HepG2 (cell line): ENCODE measurements at regions not wholly inside any gene's neighbourhood (a gene's known extent, or its start where the extent isn't known, plus 50 kb on each side); places are given as distances from the start of the nearest gene placed in this dataset.

Source experiments
- ATAC-seq: fragments of 200-7000 bp; cut with Tn5 transposase; 3 replicates; pipeline ENCODE4 v1.9.1; 2020; ENCODE audit warnings: mild to moderate bottlenecking, moderate library complexity
- BruUV-seq: library from RNA; stranded (reverse); fragments of 400-500 nt; replicated peaks from 2 replicates; lab custom pipeline; 2021; lab: Mats Ljungman, UMichigan
- CTCF ChIA-PET: fragments of 300-600 bp; formaldehyde crosslinking; extraction: SDS; loops from one replicate; lab custom pipeline; 2021; ENCODE audit warnings: low total read pairs, inconsistent platforms, low intra/inter-chr PET ratio; lab: Yijun Ruan, JAX
- POLR2A ChIA-PET: fragments of 350-600 bp; sonication (Branson Sonifier 250); formaldehyde crosslinking; loops from one replicate; lab custom pipeline; 2020; ENCODE audit warnings: antibody characterized with exemption, inconsistent platforms; lab: Yijun Ruan, JAX
- DNase-seq: peaks from one replicate; pipeline ENCODE4 v3.0.0-alpha.2; 2015; ENCODE audit warnings: low spot score
- FAIRE-seq: peaks from 3 replicates; lab custom pipeline; 2011; peaks lifted over from hg19 to GRCh38; lab: Jason Lieb, UNC
- H2AFZ ChIP-seq: one replicate; pipeline ENCODE4 v1.6.1; 2011; ENCODE audit warnings: low read length, inconsistent platforms
- H3K27ac ChIP-seq: fragments of 300-600 bp; 3 replicates; pipeline ENCODE4 v1.8.0; 2011; ENCODE audit warnings: mixed run types, mild to moderate bottlenecking, mixed read lengths, low read length, inconsistent platforms; ENCODE audit not compliant: insufficient read depth; ENCODE audit errors: extremely low read length
- H3K27me3 ChIP-seq, 2 experiments: fragments of 200-600 bp in 1 of 2; 2 replicates in 1 of 2; 3 replicates in 1 of 2; pipeline versions ENCODE4 v1.6.0 to v1.8.0; 2011; ENCODE audit warnings: low read length in 2 of 2, mild to moderate bottlenecking in 2 of 2, moderate library complexity in 2 of 2, inconsistent platforms in 1 of 2; ENCODE audit not compliant: insufficient read depth in 2 of 2, control insufficient read depth in 1 of 2
- H3K36me3 ChIP-seq, 2 experiments: fragments of 200-600 bp in 1 of 2; replicated peaks in 1 of 2; 2 replicates in 1 of 2; 3 replicates in 1 of 2; pipeline versions ENCODE4 v1.5.1 to v1.8.0; 2011; ENCODE audit warnings: low read length in 2 of 2, inconsistent platforms in 1 of 2; ENCODE audit not compliant: insufficient read depth in 2 of 2, control insufficient read depth in 1 of 2
- H3K4me1 ChIP-seq: 2 replicates; pipeline ENCODE4 v1.5.1; 2012; ENCODE audit warnings: low read length, inconsistent platforms; ENCODE audit not compliant: insufficient read depth
- H3K4me2 ChIP-seq: 2 replicates; pipeline ENCODE4 v1.6.0; 2011; ENCODE audit warnings: low read depth, low read length, inconsistent platforms
- H3K4me3 ChIP-seq, 3 experiments: fragments of 200-600 bp in 1 of 3; sonication (generic), shearing (Covaris generic) in 1 of 3; replicated peaks in 1 of 3; 2 replicates each; pipeline ENCODE4 v1.5.1; 2011 to 2016; ENCODE audit warnings: low read length in 3 of 3, inconsistent platforms in 2 of 3, low read depth in 2 of 3, mild to moderate bottlenecking in 2 of 3, control low read depth in 1 of 3, mixed read lengths in 1 of 3; ENCODE audit not compliant: insufficient read depth in 1 of 3
- H3K79me2 ChIP-seq: one replicate; pipeline ENCODE4 v1.6.1; 2011; ENCODE audit warnings: low read length, inconsistent platforms; ENCODE audit not compliant: insufficient read depth
- H3K9ac ChIP-seq: 2 replicates; pipeline ENCODE4 v1.6.0; 2011; ENCODE audit warnings: mild to moderate bottlenecking, low read depth, low read length, inconsistent platforms; ENCODE audit not compliant: insufficient read depth
- H3K9me3 ChIP-seq: 2 replicates; pipeline ENCODE4 v1.5.1; 2012; ENCODE audit warnings: mild to moderate bottlenecking, low read length
- H4K20me1 ChIP-seq: 2 replicates; pipeline ENCODE4 v1.6.0; 2011; ENCODE audit warnings: inconsistent platforms, mild to moderate bottlenecking, low read length, moderate library complexity; ENCODE audit not compliant: insufficient read depth
- ATF6 ChIP-seq: sonication (generic); formaldehyde crosslinking; conservative IDR thresholded peaks from 2 replicates; pipeline ENCODE4 v1.4.0; 2020; ENCODE audit warnings: missing genetic modification reagents
- CCAR2 ChIP-seq: fragments of 200-400 bp; formaldehyde crosslinking; optimal IDR thresholded peaks from 2 replicates; pipeline ENCODE3; 2018; ENCODE audit warnings: low read depth, mild to moderate bottlenecking, low read length, moderate library complexity
- CEBPB ChIP-seq: IDR thresholded peaks from 2 replicates; pipeline ENCODE4 v1.6.1; 2011; ENCODE audit warnings: low read depth, low read length, improper control_type of control experiment, borderline replicate concordance
- CENPX ChIP-seq: sonication (generic); formaldehyde crosslinking; IDR thresholded peaks from 2 replicates; pipeline ENCODE4 v1.9.0; 2021; ENCODE audit warnings: mild to moderate bottlenecking, missing genetic modification reagents, moderate library complexity
- ONECUT2 ChIP-seq: sonication (generic); formaldehyde crosslinking; IDR thresholded peaks from 2 replicates; pipeline ENCODE4 v1.4.0; 2020; ENCODE audit warnings: missing genetic modification reagents
- PHB2 ChIP-seq: fragments of 450-650 bp; IDR thresholded peaks from 2 replicates; pipeline ENCODE4 v1.6.1; 2018; ENCODE audit not compliant: partially characterized antibody
- SAP130 ChIP-seq: IDR thresholded peaks from 2 replicates; pipeline ENCODE4 v1.6.1; 2016; ENCODE audit warnings: low read depth
- SNAPC2 ChIP-seq: sonication (generic); formaldehyde crosslinking; IDR thresholded peaks from 2 replicates; pipeline ENCODE4 v1.8.1; 2022; ENCODE audit warnings: mild to moderate bottlenecking, missing genetic modification reagents
- SRSF1 ChIP-seq: fragments of 200-400 bp; formaldehyde crosslinking; optimal IDR thresholded peaks from 2 replicates; pipeline ENCODE3; 2017; ENCODE audit warnings: mild to moderate bottlenecking, low read depth, low read length, moderate library complexity
- ZNF264 ChIP-seq: sonication (generic); formaldehyde crosslinking; IDR thresholded peaks from 2 replicates; pipeline ENCODE4 v1.4.0; 2020; ENCODE audit warnings: missing genetic modification reagents
- ZNF337 ChIP-seq: sonication (generic); formaldehyde crosslinking; IDR thresholded peaks from 2 replicates; pipeline ENCODE4 v1.5.1; 2020; ENCODE audit warnings: missing genetic modification reagents, low read depth, mild to moderate bottlenecking, borderline replicate concordance
- ZNF580 ChIP-seq: IDR thresholded peaks from 2 replicates; pipeline ENCODE4 v1.6.1; 2016; ENCODE audit warnings: low read depth, borderline replicate concordance
- ZNF616 ChIP-seq: sonication (generic); formaldehyde crosslinking; IDR thresholded peaks from 2 replicates; pipeline ENCODE4 v1.5.0; 2020; ENCODE audit warnings: low read depth, mild to moderate bottlenecking, missing genetic modification reagents
- ZNF629 ChIP-seq: sonication (generic); formaldehyde crosslinking; conservative IDR thresholded peaks from 2 replicates; pipeline ENCODE4 v1.5.0; 2020; ENCODE audit warnings: missing genetic modification reagents
- WGBS: methylation state at CpG from one replicate; pipeline ENCODE4 v1.1.6; 2017; ENCODE audit warnings: low lambda C conversion rate; 5-methylcytosine and 5-hydroxymethylcytosine counted together
- in situ Hi-C: cut with HindIII; loops from 2 replicates; pipeline ENCODE4 v1.10.0; 2017; ENCODE audit warnings: low pct_unique_long_range_greater_than_20kb; ENCODE audit not compliant: extremely low pct_ligation_motif_present
- intact Hi-C: fragments of 100-400 bp; cut with micrococcal nuclease; formaldehyde crosslinking; loops from one replicate; pipeline ENCODE4 v1.10.0; 2022; ENCODE audit not compliant: unreplicated experiment

DNA sequence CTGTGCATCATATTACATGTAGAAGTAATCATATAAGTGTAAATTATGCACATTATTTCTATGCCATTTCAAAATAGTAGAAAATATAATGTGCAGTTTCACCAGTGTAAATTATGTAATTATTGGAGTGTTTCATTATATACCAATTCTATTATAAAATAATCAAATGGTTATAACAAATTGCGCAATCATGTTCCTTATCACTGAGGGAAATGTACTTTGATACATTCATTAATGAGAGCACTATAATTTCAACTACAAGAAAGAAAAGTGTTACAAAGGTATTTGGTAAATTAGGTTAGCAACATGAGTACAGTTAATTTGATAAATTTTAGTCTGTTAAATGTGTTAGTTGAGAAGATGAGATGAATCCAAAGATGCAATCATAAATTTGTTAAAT lies 421.5 kb upstream of the CDH10 start:
- ChIA-PET CTCF (no interaction called here), POLR2A (no interaction called here)
- TF ChIP-seq ZNF264 (CRISPR knock-in tag) (no peak), CEBPB (peak; percentile 75)
- Histone ChIP-seq H4K20me1 (no peaks in the 10 kb centered on the region), H2AFZ (no peak overlapping the region), H3K4me1 (no peaks in the 10 kb centered on the region), H3K36me3 (no peaks in the 10 kb centered on the region), H3K27me3 (no peaks in the 10 kb centered on the region; a peak in 1 of 5 replicates), H3K27ac (no peak overlapping the region), H3K4me3 (no peak overlapping the region), H3K79me2 (no peaks in the 10 kb centered on the region), H3K4me2 (no peak overlapping the region), H3K9ac (no peak overlapping the region), H3K9me3 (peaks cover 17% of the 10 kb centered on the region)
- FAIRE-seq (no peak), ATAC-seq (no peak), DNase-seq (no peak)
- 10% methylated on average over 1 of the region's 1 CpG for WGBS
- in situ Hi-C loops, result no loop called here
- BruUV-seq, result no TSS peak
- intact Hi-C loops, result no loop called here

GRCh38 chr5:25064306-25064705 lies 419.5 kb upstream of the CDH10 start:
- no peaks in the 10 kb centered on the region for H4K20me1 ChIP-seq
- H3K27ac ChIP-seq, result no peak overlapping the region
- intact Hi-C loops (no loop called here), in situ Hi-C loops (no loop called here)
- BruUV-seq, result no TSS peak
- H3K4me3 ChIP-seq, result no peak overlapping the region
- ATAC-seq (no peak), DNase-seq (no peak), FAIRE-seq (no peak)
- no peak overlapping the region for H2AFZ ChIP-seq
- H3K27me3 ChIP-seq, result no peaks in the 10 kb centered on the region; a peak in 1 of 5 replicates
- TF ChIP-seq SAP130 (no peak), ZNF337 (CRISPR knock-in tag) (no peak), CENPX (no peak), ONECUT2 (CRISPR knock-in tag) (no peak), ZNF629 (CRISPR knock-in tag) (no peak), SNAPC2 (CRISPR knock-in tag) (no peak), ZNF580 (no peak), ATF6 (CRISPR knock-in tag) (no peak), PHB2 (no peak), SRSF1 (no peak), CCAR2 (no peak), ZNF616 (no peak)
- 1% methylated on average over 5 of the region's 5 CpGs for WGBS
- POLR2A ChIA-PET, result no interaction called here
- H3K4me2 ChIP-seq, result no peak overlapping the region
- peaks cover 27% of the 10 kb centered on the region for H3K9me3 ChIP-seq
- H3K79me2 ChIP-seq, result no peaks in the 10 kb centered on the region
- CTCF ChIA-PET, result no interaction called here
- H3K36me3 ChIP-seq, result no peaks in the 10 kb centered on the region
- H3K4me1 ChIP-seq, result no peaks in the 10 kb centered on the region
- H3K9ac ChIP-seq, result no peak overlapping the region
